MM.1S (cell line): ENCODE measurements at regions not wholly inside any gene's neighbourhood (a gene's known extent, or its start where the extent isn't known, plus 50 kb on each side); places are given as distances from the start of the nearest gene placed in this dataset.
"Not testable (repeated sequence)": the region's sequence is repeated elsewhere in the genome, so short reads cannot be mapped to it uniquely, and the experiment has no call there.

ENCODE experiments used
- DNase-seq: peaks from one replicate; pipeline ENCODE4 v3.0.0-alpha.2; 2015
- H2AFZ ChIP-seq: fragments of 300-600 bp; sonication (generic); 2 replicates; pipeline ENCODE4 v1.6.0; 2016; ENCODE audit warnings: antibody characterized with exemption, low read length
- H3F3A ChIP-seq: fragments of 300-600 bp; sonication (generic); 2 replicates; pipeline ENCODE4 v1.6.1; 2016; ENCODE audit warnings: mild to moderate bottlenecking, antibody characterized with exemption, low read length, moderate library complexity, mixed read lengths; ENCODE audit not compliant: insufficient read depth
- H3K27ac ChIP-seq: fragments of 300-600 bp; sonication (generic); 2 replicates; pipeline ENCODE4 v1.5.1; 2016; ENCODE audit warnings: mild to moderate bottlenecking, low read length
- H3K27me3 ChIP-seq: fragments of 300-600 bp; sonication (generic); replicated peaks from 2 replicates; pipeline ENCODE4 v1.6.0; 2016; ENCODE audit warnings: low read length; ENCODE audit not compliant: insufficient read depth
- H3K36me3 ChIP-seq: fragments of 300-600 bp; sonication (generic); replicated peaks from 2 replicates; pipeline ENCODE4 v1.6.1; 2016; ENCODE audit warnings: mild to moderate bottlenecking, low read length, mixed read lengths; ENCODE audit not compliant: insufficient read depth
- H3K4me1 ChIP-seq: fragments of 300-600 bp; sonication (generic); 2 replicates; pipeline ENCODE4 v1.6.1; 2016; ENCODE audit warnings: low read length, mixed read lengths
- H3K4me2 ChIP-seq: fragments of 300-600 bp; sonication (generic); 2 replicates; pipeline ENCODE4 v1.6.0; 2016; ENCODE audit warnings: low read depth, low read length
- H3K4me3 ChIP-seq: fragments of 300-600 bp; sonication (generic); 2 replicates; pipeline ENCODE4 v1.5.1; 2016; ENCODE audit warnings: low read length, mixed read lengths
- H3K79me2 ChIP-seq: fragments of 300-600 bp; sonication (generic); 2 replicates; pipeline ENCODE4 v1.6.1; 2016; ENCODE audit warnings: mixed run types, low read length, mixed read lengths
- H3K9ac ChIP-seq: fragments of 300-600 bp; sonication (generic); 2 replicates; pipeline ENCODE4 v1.6.1; 2016; ENCODE audit warnings: low read length, mixed read lengths
- H3K9me2 ChIP-seq: fragments of 300-600 bp; sonication (generic); replicated peaks from 2 replicates; pipeline ENCODE4 v1.6.1; 2016; ENCODE audit warnings: mild to moderate bottlenecking, low read length, mixed read lengths; ENCODE audit not compliant: insufficient read depth
- H3K9me3 ChIP-seq: fragments of 300-600 bp; sonication (generic); replicated peaks from 2 replicates; pipeline ENCODE4 v1.6.1; 2016; ENCODE audit warnings: mild to moderate bottlenecking, low read length, mixed read lengths; ENCODE audit not compliant: insufficient read depth
- H4K20me1 ChIP-seq: fragments of 300-600 bp; sonication (generic); 2 replicates; pipeline ENCODE4 v1.6.1; 2016; ENCODE audit warnings: mild to moderate bottlenecking, low read length, moderate library complexity, mixed read lengths; ENCODE audit not compliant: insufficient read depth
- CTCF ChIP-seq: fragments of 300-600 bp; sonication (generic); IDR thresholded peaks from 2 replicates; pipeline ENCODE4 v1.5.1; 2016; ENCODE audit warnings: antibody characterized with exemption, low read length, mixed read lengths
- EZH2 ChIP-seq: fragments of 300-600 bp; sonication (generic); optimal IDR thresholded peaks from 2 replicates; pipeline ENCODE3; 2017; ENCODE audit warnings: low read depth, mild to moderate bottlenecking, antibody characterized with exemption, low read length, mixed read lengths
- EZH2phosphoT487 ChIP-seq: fragments of 300-600 bp; sonication (generic); IDR thresholded peaks from 2 replicates; pipeline ENCODE4 v1.6.1; 2018; ENCODE audit warnings: antibody characterized with exemption, low read length

GRCh38 chrX:116726806-116727205, 264.0 kb upstream of the CT83 start:
- Histone ChIP-seq H3K4me1 (no peaks in the 10 kb centered on the region), H3K27ac (no peak overlapping the region), H3K9ac (no peak overlapping the region), H3K4me2 (no peak overlapping the region), H2AFZ (no peak overlapping the region), H3K79me2 (no peaks in the 10 kb centered on the region), H3K4me3 (no peak overlapping the region), H3K27me3 (no peaks in the 10 kb centered on the region), H3K9me3 (no peaks in the 10 kb centered on the region), H4K20me1 (no peaks in the 10 kb centered on the region), H3K9me2 (no peaks in the 10 kb centered on the region), H3F3A (no peaks in the 10 kb centered on the region), H3K36me3 (no peaks in the 10 kb centered on the region)
- TF ChIP-seq CTCF (no peak), EZH2 (no peak), EZH2phosphoT487 (no peak)
- no peak for DNase-seq

- H3K4me1 ChIP-seq = no peaks in the 10 kb centered on the region
- no peaks in the 10 kb centered on the region for H3K9me2 ChIP-seq
- no peaks in the 10 kb centered on the region for H3K9me3 ChIP-seq
- no peaks in the 10 kb centered on the region for H3F3A ChIP-seq
- no peaks in the 10 kb centered on the region for H4K20me1 ChIP-seq
- no peaks in the 10 kb centered on the region for H3K36me3 ChIP-seq
- no peak overlapping the region for H3K27ac ChIP-seq
- DNase-seq = no peak
- TF ChIP-seq EZH2 (no peak), CTCF (no peak), EZH2phosphoT487 (no peak)
- no peaks in the 10 kb centered on the region for H3K27me3 ChIP-seq
- H3K4me2 ChIP-seq = no peak overlapping the region
- H3K4me3 ChIP-seq = no peak overlapping the region
- H3K9ac ChIP-seq = no peak overlapping the region
- H2AFZ ChIP-seq = no peak overlapping the region
- H3K79me2 ChIP-seq = no peaks in the 10 kb centered on the region
These were observed 231.3 kb upstream of the CT83 start for GRCh38 chrX:116694046-116694445.

- H3K9me3 ChIP-seq, H3K9ac ChIP-seq, DNase-seq, H3K27me3 ChIP-seq, H3K4me1 ChIP-seq, H3K4me2 ChIP-seq, H2AFZ ChIP-seq, H3K79me2 ChIP-seq, H4K20me1 ChIP-seq, H3K4me3 ChIP-seq, H3K27ac ChIP-seq, H3K9me2 ChIP-seq, H3K36me3 ChIP-seq, H3F3A ChIP-seq: not testable (repeated sequence)
These were observed 216.8 kb upstream of the CT83 start for GRCh38 chrX:116679544-116679943.

- no peaks in the 10 kb centered on the region for H3K79me2 ChIP-seq
- no peaks in the 10 kb centered on the region for H4K20me1 ChIP-seq
- H3K9ac ChIP-seq = no peak overlapping the region
- no peak overlapping the region for H3K4me3 ChIP-seq
- H3K36me3 ChIP-seq = no peaks in the 10 kb centered on the region
- no peak for DNase-seq
- TF ChIP-seq CTCF (no peak), EZH2 (no peak), EZH2phosphoT487 (no peak)
- no peaks in the 10 kb centered on the region for H3K9me2 ChIP-seq
- no peaks in the 10 kb centered on the region for H3K4me1 ChIP-seq
- H3K9me3 ChIP-seq = no peaks in the 10 kb centered on the region
- no peak overlapping the region for H2AFZ ChIP-seq
- H3K27me3 ChIP-seq = no peaks in the 10 kb centered on the region
- H3F3A ChIP-seq = no peaks in the 10 kb centered on the region
- H3K27ac ChIP-seq = no peak overlapping the region
- H3K4me2 ChIP-seq = no peak overlapping the region
These were observed 204.8 kb upstream of the CT83 start for GRCh38 chrX:116667346-116668134.
